ACC112 (cell line): ENCODE measurements at regions not wholly inside any gene's neighbourhood (a gene's known extent, or its start where the extent isn't known, plus 50 kb on each side); places are given as distances from the start of the nearest gene placed in this dataset.

Source experiments
- H2AFZ ChIP-seq: fragments of 200-600 bp; sonication (generic); one replicate; pipeline ENCODE4 v1.6.0; 2017; ENCODE audit warnings: antibody characterized with exemption, low read length; ENCODE audit not compliant: unreplicated experiment
- H3K27ac ChIP-seq: fragments of 200-600 bp; sonication (generic); 2 replicates; pipeline ENCODE4 v1.5.1; 2014; ENCODE audit warnings: low read depth, mild to moderate bottlenecking, antibody characterized with exemption, low read length, moderate library complexity
- H3K27me3 ChIP-seq: fragments of 200-600 bp; sonication (generic); 2 replicates; pipeline ENCODE4 v1.6.1; 2014; ENCODE audit warnings: mild to moderate bottlenecking, antibody characterized with exemption, low read length, moderate library complexity, mixed read lengths; ENCODE audit not compliant: insufficient read depth
- H3K36me3 ChIP-seq: fragments of 200-600 bp; sonication (generic); 2 replicates; pipeline ENCODE4 v1.6.1; 2016; ENCODE audit warnings: mild to moderate bottlenecking, antibody characterized with exemption, low read length, moderate library complexity, mixed read lengths; ENCODE audit not compliant: insufficient read depth
- H3K4me1 ChIP-seq: fragments of 200-600 bp; sonication (generic); one replicate; pipeline ENCODE4 v1.6.1; 2016; ENCODE audit warnings: low read length, mixed read lengths; ENCODE audit not compliant: insufficient read depth, unreplicated experiment, control insufficient read depth
- H3K4me3 ChIP-seq: fragments of 200-600 bp; sonication (generic); 2 replicates; pipeline ENCODE4 v1.5.1; 2014; ENCODE audit warnings: mild to moderate bottlenecking, low read depth, low read length
- H3K79me2 ChIP-seq: fragments of 200-600 bp; sonication (generic); one replicate; pipeline ENCODE4 v1.6.0; 2016; ENCODE audit warnings: low read length; ENCODE audit not compliant: control insufficient read depth, unreplicated experiment, insufficient read depth

DNA sequence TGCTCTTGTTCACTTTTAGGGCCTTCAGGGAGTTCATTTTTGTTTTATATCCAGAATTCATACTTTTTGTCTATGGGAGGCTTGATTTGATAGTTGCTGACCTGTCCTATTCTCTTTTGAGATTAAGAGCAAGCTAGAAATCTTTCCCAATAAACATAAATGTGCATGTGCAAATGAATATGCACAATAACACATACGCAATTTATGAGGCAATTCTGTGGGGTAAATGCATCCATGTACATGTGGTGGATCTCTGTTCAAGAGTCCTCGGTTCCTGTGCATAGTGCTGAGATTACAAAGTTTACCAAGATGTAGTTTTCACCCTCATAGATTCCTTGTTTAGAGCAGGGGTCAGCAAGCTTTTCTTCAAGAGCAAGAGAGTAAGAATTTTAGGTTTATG, 640.7 kb downstream of the EDEM1 start:
- Histone ChIP-seq H3K27me3 (no peaks in the 10 kb centered on the region), H3K79me2 (no peaks in the 10 kb centered on the region), H3K36me3 (no peaks in the 10 kb centered on the region), H2AFZ (no peak overlapping the region), H3K4me1 (no peaks in the 10 kb centered on the region), H3K27ac (no peak overlapping the region), H3K4me3 (no peak overlapping the region)

- no peak overlapping the region for H3K4me3 ChIP-seq
- no peak overlapping the region for H2AFZ ChIP-seq
- no peaks in the 10 kb centered on the region for H3K27me3 ChIP-seq
- no peaks in the 10 kb centered on the region for H3K36me3 ChIP-seq
- no peaks in the 10 kb centered on the region for H3K4me1 ChIP-seq
- no peaks in the 10 kb centered on the region for H3K79me2 ChIP-seq
- H3K27ac ChIP-seq, result no peak overlapping the region
Measured at GRCh38 chr3:5840056-5840455, 652.5 kb downstream of the EDEM1 start.

DNA sequence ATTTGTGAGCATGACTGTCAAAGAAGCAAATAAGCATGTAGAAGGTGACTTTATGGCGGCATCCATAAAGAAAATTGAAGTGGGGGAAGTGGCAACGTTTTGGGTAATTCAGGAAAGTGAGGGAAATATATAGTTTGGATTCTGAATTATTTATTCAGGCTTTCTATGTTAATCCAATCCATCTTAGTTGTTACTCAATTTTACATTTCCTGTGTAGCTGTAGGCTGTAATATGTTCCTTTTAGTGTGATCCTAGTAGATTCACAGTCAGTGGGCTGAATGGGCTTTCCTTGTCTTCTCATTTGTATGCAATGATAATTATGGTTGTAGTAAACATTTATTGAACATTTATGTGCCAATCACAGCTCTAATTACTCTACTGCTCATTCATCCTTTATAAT, 654.1 kb downstream of the EDEM1 start:
- Histone ChIP-seq H3K36me3 (no peaks in the 10 kb centered on the region), H3K4me1 (no peaks in the 10 kb centered on the region), H3K4me3 (no peak overlapping the region), H3K27me3 (no peaks in the 10 kb centered on the region), H3K27ac (no peak overlapping the region), H2AFZ (no peak overlapping the region), H3K79me2 (no peaks in the 10 kb centered on the region)

GRCh38 chr3:5846261-5846660, 658.8 kb downstream of the EDEM1 start:
- H3K27ac ChIP-seq, result no peak overlapping the region
- H3K4me1 ChIP-seq, result no peaks in the 10 kb centered on the region
- no peak overlapping the region for H3K4me3 ChIP-seq
- H3K27me3 ChIP-seq, result no peaks in the 10 kb centered on the region
- H2AFZ ChIP-seq, result no peak overlapping the region
- H3K36me3 ChIP-seq, result no peaks in the 10 kb centered on the region
- H3K79me2 ChIP-seq, result no peaks in the 10 kb centered on the region

DNA sequence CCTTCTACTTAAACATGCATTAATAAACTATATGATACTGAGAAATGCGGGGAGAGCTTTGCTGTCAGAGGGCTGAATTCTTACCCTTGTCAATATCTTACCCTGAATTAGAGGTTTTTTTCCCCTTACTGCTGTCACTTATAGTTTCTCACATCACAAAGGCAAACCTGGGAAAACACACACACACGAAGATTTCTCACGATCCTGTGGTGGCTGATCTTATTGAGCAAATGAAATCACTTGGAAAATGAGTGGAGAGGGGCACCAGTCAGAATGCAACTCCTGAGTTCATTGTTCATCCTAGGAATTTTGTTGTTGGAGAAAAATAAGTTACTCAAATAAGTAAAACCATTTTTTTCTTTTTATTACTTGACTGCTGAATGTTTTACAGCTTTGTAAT, 673.6 kb downstream of the EDEM1 start:
- no peaks in the 10 kb centered on the region for H3K79me2 ChIP-seq

GRCh38 chr3:5874931-5875341, 687.4 kb downstream of the EDEM1 start:
- Histone ChIP-seq H2AFZ (no peak overlapping the region), H3K79me2 (no peaks in the 10 kb centered on the region), H3K27ac (no peak overlapping the region), H3K36me3 (no peaks in the 10 kb centered on the region), H3K4me1 (no peaks in the 10 kb centered on the region), H3K27me3 (no peaks in the 10 kb centered on the region), H3K4me3 (no peak overlapping the region)

More for the DNA sequence above, 673.6 kb downstream of the EDEM1 start:
- no peak overlapping the region for H2AFZ ChIP-seq
- no peaks in the 10 kb centered on the region for H3K27me3 ChIP-seq
- no peak overlapping the region for H3K4me3 ChIP-seq
- H3K36me3 ChIP-seq, result no peaks in the 10 kb centered on the region
- H3K27ac ChIP-seq, result no peak overlapping the region
- H3K4me1 ChIP-seq, result no peaks in the 10 kb centered on the region

- Histone ChIP-seq H3K27ac (no peak overlapping the region), H3K27me3 (no peaks in the 10 kb centered on the region), H3K4me3 (no peak overlapping the region), H3K36me3 (no peaks in the 10 kb centered on the region), H2AFZ (no peak overlapping the region), H3K79me2 (no peaks in the 10 kb centered on the region), H3K4me1 (no peaks in the 10 kb centered on the region)
Measured at GRCh38 chr3:5888851-5889250, 701.3 kb downstream of the EDEM1 start.

GRCh38 chr3:5889374-5889773, 701.9 kb downstream of the EDEM1 start:
- no peak overlapping the region for H3K4me3 ChIP-seq
- H3K27ac ChIP-seq, result no peak overlapping the region
- no peaks in the 10 kb centered on the region for H3K79me2 ChIP-seq
- no peaks in the 10 kb centered on the region for H3K4me1 ChIP-seq
- H3K27me3 ChIP-seq, result no peaks in the 10 kb centered on the region
- no peaks in the 10 kb centered on the region for H3K36me3 ChIP-seq
- no peak overlapping the region for H2AFZ ChIP-seq

GRCh38 chr3:5891711-5892110, 704.2 kb downstream of the EDEM1 start:
- H3K4me3 ChIP-seq, result no peak overlapping the region
- H3K27me3 ChIP-seq, result no peaks in the 10 kb centered on the region
- H3K27ac ChIP-seq, result no peak overlapping the region
- H3K36me3 ChIP-seq, result no peaks in the 10 kb centered on the region
- no peaks in the 10 kb centered on the region for H3K79me2 ChIP-seq
- H3K4me1 ChIP-seq, result no peaks in the 10 kb centered on the region
- H2AFZ ChIP-seq, result no peak overlapping the region

DNA sequence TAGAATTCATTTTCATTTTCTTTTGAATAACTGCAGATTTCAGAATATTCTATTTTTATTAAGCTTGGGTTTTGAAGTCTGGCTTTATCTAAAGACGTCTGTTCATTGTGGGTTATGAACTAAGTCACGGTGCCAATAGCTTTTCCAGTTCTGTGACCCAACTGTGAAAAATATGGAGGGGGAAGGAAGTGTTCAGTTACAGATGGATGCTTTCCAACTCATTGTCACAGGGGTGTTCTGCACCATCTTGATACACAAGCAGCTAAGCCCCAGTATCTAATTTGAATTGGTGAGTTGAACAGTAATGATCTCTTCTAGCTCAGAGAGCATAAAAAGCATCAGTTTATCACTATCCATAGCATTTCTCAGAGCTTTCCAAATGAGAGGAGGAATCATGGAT, 710.6 kb downstream of the EDEM1 start:
- H3K79me2 ChIP-seq, result no peaks in the 10 kb centered on the region
- H2AFZ ChIP-seq, result no peak overlapping the region
- no peaks in the 10 kb centered on the region for H3K36me3 ChIP-seq
- no peaks in the 10 kb centered on the region for H3K4me1 ChIP-seq
- H3K27ac ChIP-seq, result no peak overlapping the region
- H3K4me3 ChIP-seq, result no peak overlapping the region
- H3K27me3 ChIP-seq, result no peaks in the 10 kb centered on the region

GRCh38 chr3:5899014-5899761, 711.7 kb downstream of the EDEM1 start:
- Histone ChIP-seq H3K4me1 (no peaks in the 10 kb centered on the region), H2AFZ (no peak overlapping the region), H3K27ac (no peak overlapping the region), H3K27me3 (no peaks in the 10 kb centered on the region), H3K4me3 (no peak overlapping the region), H3K79me2 (no peaks in the 10 kb centered on the region), H3K36me3 (no peaks in the 10 kb centered on the region)
